HuH-7.5 (cell line): ENCODE measurements at regions not wholly inside any gene's neighbourhood (a gene's known extent, or its start where the extent isn't known, plus 50 kb on each side); places are given as distances from the start of the nearest gene placed in this dataset.
"Not testable (repeated sequence)": the region's sequence is repeated elsewhere in the genome, so short reads cannot be mapped to it uniquely, and the experiment has no call there.

Experiments used
- DNase-seq: peaks from one replicate; pipeline ENCODE4 v3.0.0; 2011; ENCODE audit warnings: low spot score

- no peak for DNase-seq
Measured at GRCh38 chr15:20368974-20369373, 172.6 kb downstream of the GOLGA6L6 start.

- no peak for DNase-seq
Measured at GRCh38 chr15:20367093-20367492, 174.5 kb downstream of the GOLGA6L6 start.

DNA sequence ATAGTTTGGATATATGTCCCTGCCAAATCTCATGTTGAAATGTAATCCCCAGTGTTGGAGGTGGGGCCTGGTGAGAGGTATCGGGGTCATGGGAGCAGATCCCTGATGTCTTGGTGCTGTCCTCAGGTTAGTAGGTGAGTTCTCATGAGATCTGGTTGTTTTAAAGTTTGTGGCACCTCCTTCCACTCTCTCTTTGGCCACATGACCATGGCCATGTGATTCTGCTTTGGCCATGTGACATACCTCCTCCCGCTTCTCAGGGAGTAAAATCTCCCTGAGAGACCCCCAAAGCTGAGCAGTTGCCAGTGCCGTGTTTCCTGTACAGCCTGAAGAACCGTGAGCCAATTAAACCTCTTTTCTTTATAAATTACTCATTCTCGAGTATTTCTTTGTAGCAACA, 178.0 kb downstream of the GOLGA6L6 start:
- DNase-seq = not testable (repeated sequence)

DNA sequence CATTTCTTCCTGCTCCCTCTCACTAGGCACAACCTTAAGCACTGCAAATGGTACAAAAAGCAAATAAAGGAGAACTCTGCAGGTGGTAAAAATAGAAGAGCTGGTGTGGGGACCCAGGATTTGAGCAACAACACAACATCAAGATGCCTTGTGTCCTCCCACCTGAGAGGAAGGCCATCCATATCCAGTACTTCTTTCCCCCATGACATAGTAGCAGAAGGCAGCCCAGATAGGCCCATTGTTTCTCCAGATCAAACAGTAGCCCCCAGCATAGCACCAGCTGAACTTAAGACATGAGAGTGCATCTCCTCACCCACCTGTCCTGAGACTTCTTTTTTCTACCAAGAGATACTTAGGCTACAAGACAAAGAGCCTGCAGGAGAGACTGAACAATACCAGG, 180.5 kb downstream of the GOLGA6L6 start:
- DNase-seq = no peak

GRCh38 chr15:20358779-20359414, 182.7 kb downstream of the GOLGA6L6 start:
- DNase-seq = no peak

GRCh38 chr15:20358066-20358778, 183.4 kb downstream of the GOLGA6L6 start:
- no peak for DNase-seq

- DNase-seq = no peak
Measured at GRCh38 chr15:20357481-20358065, 184.0 kb downstream of the GOLGA6L6 start.

DNA sequence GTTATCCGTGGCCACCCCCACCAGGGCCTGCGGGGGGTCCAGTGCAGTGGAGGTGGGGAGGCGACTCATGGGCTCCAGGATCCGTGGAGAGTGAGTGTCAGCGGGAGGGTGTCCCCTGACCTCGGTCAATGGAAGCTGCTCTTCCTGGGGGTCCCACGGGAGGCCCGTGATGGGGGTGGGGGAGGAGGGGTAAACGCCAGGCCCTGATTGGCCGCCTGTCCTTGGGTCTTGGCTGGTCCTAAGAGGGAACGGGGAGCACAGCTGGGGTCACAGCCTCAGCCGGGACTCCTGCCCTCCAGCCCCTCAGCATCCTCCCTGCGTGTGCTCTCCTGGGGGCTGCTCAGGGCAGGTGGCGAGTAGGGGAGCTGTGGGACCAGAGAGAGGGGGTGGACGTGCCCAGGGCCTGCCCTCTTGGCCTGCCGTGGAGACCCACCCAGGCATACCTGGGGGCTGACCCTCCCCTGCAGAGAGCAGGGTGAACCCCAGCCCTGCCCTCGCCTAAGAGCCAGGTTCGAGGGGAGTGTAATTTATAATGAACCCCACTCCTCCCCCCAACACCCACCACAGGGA, 184.6 kb downstream of the GOLGA6L6 start:
- no peak for DNase-seq

GRCh38 chr15:20356444-20356910, 185.1 kb downstream of the GOLGA6L6 start:
- peak; percentile 59 for DNase-seq

DNA sequence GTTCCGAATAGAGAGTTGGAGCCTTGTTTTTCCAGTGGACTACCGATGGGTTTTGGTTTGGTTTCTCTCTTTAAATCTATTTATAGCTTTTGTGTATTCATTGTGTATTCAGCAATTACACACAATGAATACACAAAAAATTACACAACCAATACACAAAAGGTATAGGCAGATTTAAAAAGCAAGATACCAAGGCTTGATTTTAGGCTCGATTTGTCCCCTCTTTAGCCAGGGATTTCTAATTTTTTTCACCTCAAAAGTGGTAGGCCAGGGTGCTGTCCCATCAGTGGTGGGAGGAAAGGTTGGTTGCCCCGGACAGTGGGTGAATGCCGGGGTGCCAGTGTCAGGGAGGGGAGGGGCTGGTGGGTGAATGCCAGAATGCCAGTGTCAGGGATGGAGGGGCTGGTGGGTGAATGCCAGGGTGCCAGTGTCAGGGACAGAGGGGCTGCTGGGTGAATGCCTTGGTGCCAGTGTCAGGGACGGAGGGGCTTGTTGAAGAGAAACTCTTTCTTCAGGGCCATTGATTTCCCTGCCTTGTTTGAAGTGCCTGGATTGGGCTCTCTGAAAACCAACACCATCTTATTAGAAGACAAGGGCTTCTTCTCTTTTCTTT, 186.2 kb downstream of the GOLGA6L6 start:
- DNase-seq = no peak

DNA sequence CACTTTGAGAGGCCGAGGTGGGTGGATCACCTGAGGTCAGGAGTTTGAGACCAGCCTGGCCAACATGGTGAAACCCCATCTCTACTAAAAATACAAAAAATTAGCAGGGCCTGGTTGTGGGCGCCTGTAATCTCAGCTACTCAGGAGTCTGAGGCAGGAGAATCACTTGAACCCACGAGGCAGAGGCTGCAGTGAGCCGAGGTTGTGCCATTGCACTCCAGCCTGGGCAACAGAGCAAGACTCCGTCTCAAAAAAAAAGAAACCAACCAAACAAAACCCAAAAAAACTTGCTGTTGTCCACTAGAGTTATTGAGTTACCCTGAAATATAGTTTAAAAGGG, 186.7 kb downstream of the GOLGA6L6 start:
- not testable (repeated sequence) for DNase-seq

- DNase-seq = no peak
Measured at GRCh38 chr15:20353966-20354883, 187.4 kb downstream of the GOLGA6L6 start.

GRCh38 chr15:20352241-20353200, 189.1 kb downstream of the GOLGA6L6 start:
- no peak for DNase-seq

GRCh38 chr15:20351448-20351971, 190.1 kb downstream of the GOLGA6L6 start:
- DNase-seq = no peak

DNA sequence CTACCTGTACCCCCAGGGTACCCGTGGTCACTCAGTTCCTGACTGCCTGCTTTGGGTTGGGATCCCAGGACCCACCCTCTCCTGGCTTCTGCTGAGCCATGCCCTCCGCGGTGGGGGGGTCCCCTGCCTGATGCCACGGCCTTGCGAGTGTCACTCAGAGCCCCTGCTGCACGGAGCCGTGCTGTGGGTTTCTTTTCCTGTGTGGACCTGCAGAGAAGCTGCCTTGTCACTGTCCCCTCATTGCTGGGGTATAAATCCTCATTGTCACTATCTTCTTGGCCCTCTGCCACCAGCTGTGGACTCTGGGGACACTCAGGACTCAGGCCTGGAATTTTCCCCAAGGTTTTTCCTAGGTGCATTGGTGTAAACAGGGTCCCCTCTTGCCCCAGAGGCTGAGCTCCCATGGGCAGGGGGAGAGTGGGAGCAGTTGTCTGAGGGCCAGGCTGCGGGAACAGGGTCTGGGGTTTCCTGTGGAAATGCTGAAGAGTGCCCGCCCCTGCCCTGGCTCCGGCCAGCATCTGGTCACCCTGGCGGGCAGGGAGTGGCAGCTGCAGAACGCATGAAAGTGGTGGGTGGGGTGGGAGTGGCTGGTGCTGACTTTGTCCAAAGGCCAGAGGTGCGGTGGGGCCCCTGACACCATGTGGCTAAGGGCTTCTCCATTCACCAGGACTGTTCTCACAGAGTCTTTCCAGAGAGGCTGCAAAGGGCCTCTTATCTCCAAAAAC, 191.7 kb downstream of the GOLGA6L6 start:
- DNase-seq = no peak

- DNase-seq = no peak
Measured at GRCh38 chr15:20348900-20349773, 192.5 kb downstream of the GOLGA6L6 start.

- DNase-seq = no peak
Measured at GRCh38 chr15:20348291-20348899, 193.2 kb downstream of the GOLGA6L6 start.
